Kidney (tissue), 13 donors: ENCODE measurements at regions not wholly inside any gene's neighbourhood (a gene's known extent, or its start where the extent isn't known, plus 50 kb on each side); places are given as distances from the start of the nearest gene placed in this dataset.
A peak's percentile ranks its signal among the peaks of the same experiment; 100 is the strongest.

Experiments used
- DNase-seq, 5 donors: peaks; one replicate each; pipeline ENCODE4 v3.0.0-alpha.2; 2013 to 2020
- FAIRE-seq: peaks from 2 replicates; lab custom pipeline; 2012; peaks lifted over from hg19 to GRCh38; lab: Jason Lieb, UNC
- H3K27ac ChIP-seq, 2 donors: one replicate each; pipeline ENCODE4 v1.7.0; 2013; ENCODE audit warnings: low read depth in 2 of 2, low read length in 2 of 2, inconsistent platforms in 1 of 2
- H3K27me3 ChIP-seq: one replicate; pipeline ENCODE4 v1.7.1; 2013; ENCODE audit warnings: low read length, inconsistent platforms; ENCODE audit not compliant: control insufficient read depth, insufficient read depth
- H3K36me3 ChIP-seq, 3 donors: one replicate each; pipeline versions ENCODE4 v1.7.0 to v1.7.1; 2013; ENCODE audit warnings: low read length in 3 of 3, control low read depth in 1 of 3, inconsistent platforms in 1 of 3; ENCODE audit not compliant: insufficient read depth in 3 of 3, control insufficient read depth in 2 of 3
- H3K4me1 ChIP-seq, 3 donors: one replicate each; pipeline versions ENCODE4 v1.7.0 to v1.7.1; 2013; ENCODE audit warnings: low read length in 3 of 3, inconsistent platforms in 1 of 3, low read depth in 1 of 3; ENCODE audit not compliant: control insufficient read depth in 2 of 3, insufficient read depth in 2 of 3
- H3K4me3 ChIP-seq, 3 donors: one replicate each; pipeline versions ENCODE4 v1.7.0 to v1.8.1; 2013; ENCODE audit warnings: low read length in 3 of 3, control low read depth in 1 of 3, inconsistent platforms in 1 of 3
- H3K9ac ChIP-seq, 3 donors: one replicate each; pipeline versions ENCODE4 v1.7.0 to v1.7.1; 2013; ENCODE audit warnings: low read length in 3 of 3, control low read depth in 1 of 3, inconsistent platforms in 1 of 3
- H3K9me3 ChIP-seq, 3 donors: one replicate each; pipeline versions ENCODE4 v1.7.0 to v1.7.1; 2013; ENCODE audit warnings: low read length in 3 of 3, control low read depth in 1 of 3, inconsistent platforms in 1 of 3; ENCODE audit not compliant: control insufficient read depth in 2 of 3, insufficient read depth in 1 of 3
- CTCF ChIP-seq: IDR thresholded peaks from 3 replicates; pipeline ENCODE4 v1.5.1; 2012; ENCODE audit warnings: mild to moderate bottlenecking, moderate library complexity, borderline replicate concordance; ENCODE audit not compliant: insufficient read depth; ENCODE audit errors: extremely low read depth
- intact Hi-C: fragments of 100-400 bp; cut with DNase I; formaldehyde crosslinking; loops from one replicate; pipeline ENCODE4 v1.11.1; 2022
- donor health status: control.
- donor health status: control.
- donor health status: control.
- donor health status: control.
- donor health status: control.
- donor health status: DM: yes; HTN: yes; CAD: no.
- donor health status: Normal renal cell carcinoma (clear cell type).

GRCh38 chr19:28244966-28245365 is 968.0 kb downstream of the UQCRFS1 start:
- H3K4me1 ChIP-seq: no peaks in the 10 kb centered on the region
- H3K9ac ChIP-seq: no peak overlapping the region
- no peaks in the 10 kb centered on the region for H3K27me3 ChIP-seq
- no peak overlapping the region for H3K4me3 ChIP-seq
- DNase-seq (no peak), FAIRE-seq (no peak)
- no peak overlapping the region for H3K27ac ChIP-seq
- no peak for TF ChIP-seq CTCF
- H3K9me3 ChIP-seq: no peaks in the 10 kb centered on the region
- no peaks in the 10 kb centered on the region for H3K36me3 ChIP-seq
- intact Hi-C loops: no loop called here

- intact Hi-C loops: no loop called here
- no peak overlapping the region for H3K4me3 ChIP-seq
- no peak for FAIRE-seq
- no peaks in the 10 kb centered on the region for H3K9me3 ChIP-seq
- H3K27me3 ChIP-seq: no peaks in the 10 kb centered on the region
- H3K9ac ChIP-seq: no peak overlapping the region
- no peak overlapping the region for H3K27ac ChIP-seq
- TF ChIP-seq CTCF: peak; percentile 32
- no peaks in the 10 kb centered on the region for H3K4me1 ChIP-seq
- H3K36me3 ChIP-seq: no peaks in the 10 kb centered on the region
- DNase-seq: peak in 3 of 5 donors; percentile 18 to 45 (median 30)
Observed at GRCh38 chr19:28242317-28242927, 970.5 kb downstream of the UQCRFS1 start.

- H3K36me3 ChIP-seq: no peaks in the 10 kb centered on the region
- H3K27me3 ChIP-seq: no peaks in the 10 kb centered on the region
- no peaks in the 10 kb centered on the region for H3K9me3 ChIP-seq
- H3K9ac ChIP-seq: no peak overlapping the region
- no peak for TF ChIP-seq CTCF
- DNase-seq (peak in 3 of 5 donors; percentile 34 to 55 (median 41)), FAIRE-seq (no peak)
- H3K4me1 ChIP-seq: no peaks in the 10 kb centered on the region
- H3K27ac ChIP-seq: no peak overlapping the region
- no peak overlapping the region for H3K4me3 ChIP-seq
- intact Hi-C loops: no loop called here
Observed at GRCh38 chr19:28239270-28239669, 973.7 kb downstream of the UQCRFS1 start.

GRCh38 chr19:28238270-28238820 is 974.6 kb downstream of the UQCRFS1 start:
- Histone ChIP-seq H3K27ac (no peak overlapping the region), H3K4me1 (no peaks in the 10 kb centered on the region), H3K9me3 (no peaks in the 10 kb centered on the region), H3K27me3 (no peaks in the 10 kb centered on the region), H3K9ac (no peak overlapping the region), H3K4me3 (no peak overlapping the region), H3K36me3 (no peaks in the 10 kb centered on the region)
- FAIRE-seq (no peak), DNase-seq (no peak)
- TF ChIP-seq CTCF: no peak
- intact Hi-C loops: no loop called here
